ENCODE measurements at regions not wholly inside any gene's neighbourhood (a gene's known extent, or its start where the extent isn't known, plus 50 kb on each side); places are given as distances from the start of the nearest gene placed in this dataset.

DNA sequence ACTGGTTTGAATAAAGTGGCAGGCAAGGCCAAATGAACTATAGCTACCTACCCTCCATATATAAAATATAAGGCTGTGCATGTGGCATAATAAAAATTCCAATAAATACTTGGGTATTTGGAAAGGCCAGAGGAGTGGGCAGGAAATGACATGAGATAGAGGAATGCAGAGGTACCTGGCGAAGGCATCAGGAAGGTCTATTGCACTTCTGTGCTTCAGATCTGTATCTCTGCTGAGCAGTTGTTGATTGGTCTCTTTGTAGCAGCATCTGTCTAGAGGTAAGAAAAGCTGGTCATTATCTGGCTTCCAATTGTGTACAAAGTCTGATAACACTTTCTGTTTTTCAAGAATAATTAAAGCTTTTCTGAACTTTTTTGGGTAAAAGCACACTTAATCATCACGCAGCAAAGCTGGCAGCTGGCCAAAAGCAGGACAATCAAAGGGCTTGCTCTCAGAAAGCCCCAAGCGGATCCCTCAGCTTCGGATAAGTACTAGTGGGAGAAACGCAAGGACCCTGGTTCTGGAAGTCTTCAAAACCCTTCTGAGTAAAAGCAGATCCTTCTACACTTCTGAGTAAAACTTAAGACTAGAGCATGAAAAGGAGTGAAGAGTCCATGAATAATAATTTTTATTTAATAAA, 120.1 kb upstream of the TCF21 start:
- TF ChIP-seq, protein P1, sequence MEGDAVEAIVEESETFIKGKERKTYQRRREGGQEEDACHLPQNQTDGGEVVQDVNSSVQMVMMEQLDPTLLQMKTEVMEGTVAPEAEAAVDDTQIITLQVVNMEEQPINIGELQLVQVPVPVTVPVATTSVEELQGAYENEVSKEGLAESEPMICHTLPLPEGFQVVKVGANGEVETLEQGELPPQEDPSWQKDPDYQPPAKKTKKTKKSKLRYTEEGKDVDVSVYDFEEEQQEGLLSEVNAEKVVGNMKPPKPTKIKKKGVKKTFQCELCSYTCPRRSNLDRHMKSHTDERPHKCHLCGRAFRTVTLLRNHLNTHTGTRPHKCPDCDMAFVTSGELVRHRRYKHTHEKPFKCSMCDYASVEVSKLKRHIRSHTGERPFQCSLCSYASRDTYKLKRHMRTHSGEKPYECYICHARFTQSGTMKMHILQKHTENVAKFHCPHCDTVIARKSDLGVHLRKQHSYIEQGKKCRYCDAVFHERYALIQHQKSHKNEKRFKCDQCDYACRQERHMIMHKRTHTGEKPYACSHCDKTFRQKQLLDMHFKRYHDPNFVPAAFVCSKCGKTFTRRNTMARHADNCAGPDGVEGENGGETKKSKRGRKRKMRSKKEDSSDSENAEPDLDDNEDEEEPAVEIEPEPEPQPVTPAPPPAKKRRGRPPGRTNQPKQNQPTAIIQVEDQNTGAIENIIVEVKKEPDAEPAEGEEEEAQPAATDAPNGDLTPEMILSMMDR (IDR thresholded peaks at IDR 0.05), result no peak
- TF ChIP-seq POLR2A (IDR thresholded peaks at IDR 0.05) (no peak), EP300 (IDR thresholded peaks at IDR 0.05) (no peak)

Measured in tibial nerve (tissue), 4 donors.